ENCODE measurements at regions not wholly inside any gene's neighbourhood (a gene's known extent, or its start where the extent isn't known, plus 50 kb on each side); places are given as distances from the start of the nearest gene placed in this dataset.

DNA sequence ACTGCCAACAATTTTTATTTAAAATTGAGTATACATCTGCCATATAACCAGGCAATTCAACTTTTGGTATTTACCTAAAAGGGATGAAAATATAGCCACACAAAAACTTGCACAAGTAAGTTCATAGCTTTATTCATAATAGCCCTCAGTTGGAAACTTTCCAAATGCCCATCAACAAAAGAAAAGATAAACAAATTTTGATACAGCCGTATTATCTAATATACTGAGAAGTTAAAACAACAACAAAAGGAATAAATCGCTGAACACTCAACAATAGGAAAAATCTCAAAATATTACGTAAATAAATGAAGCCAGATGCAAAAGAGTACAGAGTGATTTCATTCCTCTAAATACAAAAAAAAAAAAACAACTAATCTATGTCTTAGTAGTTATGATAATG lies 399.2 kb upstream of the SEMA3D start:
- Histone ChIP-seq H3K27me3 (replicated peaks in 1 of 7) (no peaks in the 10 kb centered on the region), H3K27ac (no peak overlapping the region), H3K4me3 (no peak overlapping the region), H3K9me3 (no peaks in the 10 kb centered on the region), H3K36me3 (no peaks in the 10 kb centered on the region), H3K4me1 (no peaks in the 10 kb centered on the region)
- WGBS, 5 donors: 55 to 83% (median 59%) methylated on average over 3 of the region's 3 CpGs
- intact Hi-C loops (cut with DNase I; ENCODE audit: low total_unique reads): no loop called here
- DNase-seq: no peak
- TF ChIP-seq, protein P1, sequence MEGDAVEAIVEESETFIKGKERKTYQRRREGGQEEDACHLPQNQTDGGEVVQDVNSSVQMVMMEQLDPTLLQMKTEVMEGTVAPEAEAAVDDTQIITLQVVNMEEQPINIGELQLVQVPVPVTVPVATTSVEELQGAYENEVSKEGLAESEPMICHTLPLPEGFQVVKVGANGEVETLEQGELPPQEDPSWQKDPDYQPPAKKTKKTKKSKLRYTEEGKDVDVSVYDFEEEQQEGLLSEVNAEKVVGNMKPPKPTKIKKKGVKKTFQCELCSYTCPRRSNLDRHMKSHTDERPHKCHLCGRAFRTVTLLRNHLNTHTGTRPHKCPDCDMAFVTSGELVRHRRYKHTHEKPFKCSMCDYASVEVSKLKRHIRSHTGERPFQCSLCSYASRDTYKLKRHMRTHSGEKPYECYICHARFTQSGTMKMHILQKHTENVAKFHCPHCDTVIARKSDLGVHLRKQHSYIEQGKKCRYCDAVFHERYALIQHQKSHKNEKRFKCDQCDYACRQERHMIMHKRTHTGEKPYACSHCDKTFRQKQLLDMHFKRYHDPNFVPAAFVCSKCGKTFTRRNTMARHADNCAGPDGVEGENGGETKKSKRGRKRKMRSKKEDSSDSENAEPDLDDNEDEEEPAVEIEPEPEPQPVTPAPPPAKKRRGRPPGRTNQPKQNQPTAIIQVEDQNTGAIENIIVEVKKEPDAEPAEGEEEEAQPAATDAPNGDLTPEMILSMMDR (IDR thresholded peaks at IDR 0.05 in 8 of 11, conservative IDR thresholded peaks at IDR 0.05 in 3 of 11): no peak
- TF ChIP-seq POLR2A (IDR thresholded peaks at IDR 0.05): no peak
- TF ChIP-seq POLR2AphosphoS5 (IDR thresholded peaks at IDR 0.05): no peak

DNA sequence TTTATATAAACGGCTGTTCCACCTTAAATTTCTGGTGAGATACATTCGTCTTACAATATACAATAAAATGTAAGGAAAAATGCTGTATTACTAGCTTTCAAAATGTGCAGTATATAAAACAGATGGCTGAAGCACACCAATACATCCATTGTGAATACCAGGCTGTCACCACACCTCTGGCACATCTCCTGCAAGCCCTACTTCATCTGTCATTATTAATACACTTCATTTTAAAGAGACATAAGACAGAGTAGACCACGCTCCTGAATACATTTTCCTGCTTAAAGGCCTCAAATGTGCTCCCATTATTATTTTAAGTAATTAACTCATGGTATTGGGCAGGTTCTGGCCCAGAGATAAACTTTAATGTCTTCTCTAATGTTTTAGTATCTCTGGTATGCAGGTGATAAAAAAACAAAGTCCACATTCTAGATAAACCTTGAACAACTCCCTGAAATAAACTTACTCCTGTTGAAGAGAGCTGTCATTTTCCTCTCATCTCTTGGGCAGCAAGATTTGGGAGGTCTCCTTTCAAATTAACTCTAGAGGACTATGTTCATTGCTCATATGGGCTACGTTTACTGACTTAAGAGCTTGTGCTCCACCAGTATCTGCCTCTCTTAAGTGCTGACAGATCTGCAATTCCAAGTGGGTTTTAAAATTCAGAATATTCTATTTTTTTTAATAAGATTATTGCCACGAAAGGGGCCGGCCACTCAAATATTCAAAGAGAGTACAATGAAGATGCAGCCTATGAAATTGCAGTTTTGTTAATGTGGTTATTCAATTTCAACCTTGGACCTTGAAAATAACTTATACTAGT lies 396.5 kb upstream of the SEMA3D start:
- 76 to 86% (median 80%) methylated on average over 6 of the region's 6 CpGs for WGBS, 5 donors
- intact Hi-C loops (cut with DNase I; ENCODE audit: low total_unique reads): no loop called here
- no peak for TF ChIP-seq POLR2AphosphoS5 (IDR thresholded peaks at IDR 0.05)
- TF ChIP-seq, protein P1 (IDR thresholded peaks at IDR 0.05 in 8 of 11, conservative IDR thresholded peaks at IDR 0.05 in 3 of 11): no peak
- TF ChIP-seq POLR2A (IDR thresholded peaks at IDR 0.05): no peak
- no peaks in the 10 kb centered on the region for H3K27me3 ChIP-seq (replicated peaks in 1 of 7)
- H3K27ac ChIP-seq: no peak overlapping the region
- H3K4me3 ChIP-seq: no peak overlapping the region
- H3K9me3 ChIP-seq: no peaks in the 10 kb centered on the region
- no peaks in the 10 kb centered on the region for H3K36me3 ChIP-seq
- DNase-seq: no peak
- no peaks in the 10 kb centered on the region for H3K4me1 ChIP-seq

- intact Hi-C loops (cut with DNase I; ENCODE audit: low total_unique reads): no loop called here
- TF ChIP-seq POLR2AphosphoS5 (IDR thresholded peaks at IDR 0.05) (no peak), POLR2A (IDR thresholded peaks at IDR 0.05) (no peak)
- TF ChIP-seq, protein P1 (IDR thresholded peaks at IDR 0.05 in 8 of 11, conservative IDR thresholded peaks at IDR 0.05 in 3 of 11): no peak
Measured at GRCh38 chr7:85573844-85574243, 387.0 kb upstream of the SEMA3D start.

DNA sequence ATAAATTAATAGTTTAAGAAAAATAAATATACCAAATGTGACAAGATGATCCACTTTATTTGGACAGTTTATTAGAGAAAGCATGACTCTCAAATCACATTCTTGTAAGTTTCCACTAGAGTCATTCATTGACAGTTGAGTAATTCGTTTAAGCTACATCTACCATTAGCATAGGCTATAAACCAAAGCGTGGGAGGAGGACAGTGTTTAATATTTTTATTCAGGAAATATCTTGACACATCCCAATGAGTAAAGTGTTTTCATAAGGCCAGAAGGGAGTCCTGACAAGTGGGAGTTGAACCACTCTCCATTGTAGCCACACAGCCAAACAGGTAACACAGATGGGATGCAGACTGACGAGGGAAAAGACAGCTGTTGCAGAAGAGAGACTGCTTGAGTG lies 386.5 kb upstream of the SEMA3D start:
- no peaks in the 10 kb centered on the region for H3K36me3 ChIP-seq
- 60 to 81% (median 72%) methylated on average over 3 of the region's 3 CpGs for WGBS, 5 donors
- H3K27ac ChIP-seq: peak overlapping the region in 1 of 8 donors; percentile 57
- H3K4me3 ChIP-seq: no peak overlapping the region
- H3K9me3 ChIP-seq: no peaks in the 10 kb centered on the region
- intact Hi-C loops (cut with DNase I; ENCODE audit: low total_unique reads): no loop called here
- DNase-seq: no peak
- H3K27me3 ChIP-seq (replicated peaks in 1 of 7): no peaks in the 10 kb centered on the region
- TF ChIP-seq, protein P1 (IDR thresholded peaks at IDR 0.05 in 8 of 11, conservative IDR thresholded peaks at IDR 0.05 in 3 of 11): no peak
- TF ChIP-seq POLR2A (IDR thresholded peaks at IDR 0.05) (no peak), POLR2AphosphoS5 (IDR thresholded peaks at IDR 0.05) (no peak)
- no peaks in the 10 kb centered on the region for H3K4me1 ChIP-seq

More at GRCh38 chr7:85573844-85574243, 387.0 kb upstream of the SEMA3D start:
- WGBS, 5 donors: 28 to 53% (median 44%) methylated on average over 4 of the region's 4 CpGs
- Histone ChIP-seq H3K27me3 (replicated peaks in 1 of 7) (no peaks in the 10 kb centered on the region), H3K36me3 (no peaks in the 10 kb centered on the region), H3K4me3 (no peak overlapping the region), H3K9me3 (no peaks in the 10 kb centered on the region), H3K27ac (peak overlapping the region in 1 of 8 donors; percentile 57), H3K4me1 (no peaks in the 10 kb centered on the region)
- DNase-seq: no peak

Measured in spleen (tissue), 11 donors.